ENCODE measurements at regions not wholly inside any gene's neighbourhood (a gene's known extent, or its start where the extent isn't known, plus 50 kb on each side); places are given as distances from the start of the nearest gene placed in this dataset.

GRCh38 chr6:34608321-34609091, 52.4 kb upstream of the SPDEF start:
- H3K9me3 Mint-ChIP-seq = no peaks in the 10 kb centered on the region
- H3K4me3 ChIP-seq (ENCODE audit: low read length) = no peak overlapping the region

GRCh38 chr6:34606477-34607265, 50.5 kb upstream of the SPDEF start:
- Mint-ChIP-seq H3K4me1 (ENCODE audit: low read depth) (peaks cover 21% of the 10 kb centered on the region), H3K27ac (no peak overlapping the region), H3K27me3 (no peaks in the 10 kb centered on the region), H3K4me3 (no peak overlapping the region), H3K36me3 (ENCODE audit: low read depth) (peaks cover 53% of the 10 kb centered on the region), H3K9me3 (no peaks in the 10 kb centered on the region)
- DNase-seq = no peak
- Histone ChIP-seq H3K27me3 (ENCODE audit: control insufficient read depth in 1 of 2, insufficient read depth in 2 of 2, low read length in 2 of 2) (no peaks in the 10 kb centered on the region), H3K4me3 (ENCODE audit: low read length) (no peak overlapping the region), H3K27ac (ENCODE audit: low read depth in 1 of 2, low read length in 2 of 2) (no peak overlapping the region), H3K36me3 (ENCODE audit: insufficient read depth, low read length) (peaks cover 36% of the 10 kb centered on the region), H3K9me3 (ENCODE audit: control insufficient read depth in 1 of 2, insufficient read depth in 1 of 2, low read length in 2 of 2) (no peaks in the 10 kb centered on the region), H3K4me1 (ENCODE audit: insufficient read depth, low read length) (peaks cover 2% of the 10 kb centered on the region)
- POLR2A ChIA-PET = interaction anchor here (1.0 kb wide), 1 partner anchor 146 kb away, joined by 4 read pairs; no protein-coding TSS in a partner anchor
- CTCF ChIA-PET = interaction anchor here (2.8 kb wide), 1 partner anchor 411 kb away, joined by 12 read pairs; no protein-coding TSS in a partner anchor
- no peak for TF ChIP-seq CTCF (IDR thresholded peaks at IDR 0.05)
- intact Hi-C loops (cut with DNase I, micrococcal nuclease) = loop anchor here in 1 of 2 experiments (5.0 kb wide), 1 partner anchor 409 kb away; no protein-coding TSS in a partner anchor
- ATAC-seq (ENCODE audit: poor library complexity) = no peak

More at GRCh38 chr6:34608321-34609091, 52.4 kb upstream of the SPDEF start:
- Mint-ChIP-seq H3K27me3 (no peaks in the 10 kb centered on the region), H3K27ac (no peak overlapping the region), H3K4me1 (ENCODE audit: low read depth) (peaks cover 23% of the 10 kb centered on the region), H3K4me3 (no peak overlapping the region), H3K36me3 (ENCODE audit: low read depth) (peaks cover 45% of the 10 kb centered on the region)
- intact Hi-C loops (cut with DNase I, micrococcal nuclease) = loop anchor here (1.0 to 5.0 kb wide), 7 partner anchors 81 to 446 kb away; partner anchors contain the start of gene SMIM29 (in 1 of the 2)
- ChIA-PET CTCF (interaction anchor here (0.9 to 2.9 kb wide), 7 partner anchors 11 to 412 kb away, joined by 4 to 37 read pairs (median 7); no protein-coding TSS in a partner anchor), POLR2A (interaction anchor here (1.1 to 1.5 kb wide), 3 partner anchors 148 to 413 kb away, joined by 4 to 6 read pairs (median 6); no protein-coding TSS in a partner anchor)
- Histone ChIP-seq H3K27me3 (ENCODE audit: control insufficient read depth in 1 of 2, insufficient read depth in 2 of 2, low read length in 2 of 2) (no peaks in the 10 kb centered on the region), H3K4me1 (ENCODE audit: insufficient read depth, low read length) (peaks cover 2% of the 10 kb centered on the region), H3K27ac (ENCODE audit: low read depth in 1 of 2, low read length in 2 of 2) (no peak overlapping the region), H3K9me3 (ENCODE audit: control insufficient read depth in 1 of 2, insufficient read depth in 1 of 2, low read length in 2 of 2) (no peaks in the 10 kb centered on the region), H3K36me3 (ENCODE audit: insufficient read depth, low read length) (peaks cover 27% of the 10 kb centered on the region)
- DNase-seq (no peak), ATAC-seq (ENCODE audit: poor library complexity) (no peak)
- TF ChIP-seq CTCF (IDR thresholded peaks at IDR 0.05) = no peak
